NCI-H2081 (cell line): ENCODE measurements at regions not wholly inside any gene's neighbourhood (a gene's known extent, or its start where the extent isn't known, plus 50 kb on each side); places are given as distances from the start of the nearest gene placed in this dataset.
A peak's percentile ranks its signal among the peaks of the same experiment; 100 is the strongest.

Source experiments
- DNase-seq, 2 experiments: peaks; one replicate each; lab custom pipeline; 2025; lab: John Stamatoyannopoulos, UW

GRCh38 chr1:97976801-97977200, 56.0 kb upstream of the DPYD start:
- DNase-seq, result peak in 1 of 2 experiments; percentile 38
